NCI-H748 (cell line): ENCODE measurements at regions not wholly inside any gene's neighbourhood (a gene's known extent, or its start where the extent isn't known, plus 50 kb on each side); places are given as distances from the start of the nearest gene placed in this dataset.
A peak's percentile ranks its signal among the peaks of the same experiment; 100 is the strongest.

Source experiments
- DNase-seq: peaks from one replicate; lab custom pipeline; 2025; ENCODE audit not compliant: unreplicated experiment; lab: John Stamatoyannopoulos, UW

GRCh38 chr21:14734833-14735232, 188.7 kb upstream of the SAMSN1 start:
- DNase-seq, result no peak

DNA sequence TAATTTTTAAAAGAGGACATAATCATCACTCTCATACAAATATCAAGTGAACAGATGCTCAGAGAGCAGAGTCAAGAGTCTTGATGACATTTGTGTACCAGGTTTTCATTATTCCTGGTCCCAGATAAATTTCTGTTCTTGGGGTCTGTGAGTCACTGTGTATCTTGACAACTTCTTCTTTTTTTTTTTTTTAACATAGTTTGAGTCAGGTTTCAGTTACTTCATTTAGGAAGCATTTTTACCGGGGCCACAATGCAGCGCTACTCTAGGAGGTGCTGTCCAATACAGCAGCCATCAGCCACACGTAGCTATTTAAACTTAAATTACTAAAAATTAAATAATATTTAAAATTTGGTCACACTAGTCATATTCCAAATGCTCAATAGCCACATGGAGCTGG, 188.1 kb upstream of the SAMSN1 start:
- no peak for DNase-seq

DNA sequence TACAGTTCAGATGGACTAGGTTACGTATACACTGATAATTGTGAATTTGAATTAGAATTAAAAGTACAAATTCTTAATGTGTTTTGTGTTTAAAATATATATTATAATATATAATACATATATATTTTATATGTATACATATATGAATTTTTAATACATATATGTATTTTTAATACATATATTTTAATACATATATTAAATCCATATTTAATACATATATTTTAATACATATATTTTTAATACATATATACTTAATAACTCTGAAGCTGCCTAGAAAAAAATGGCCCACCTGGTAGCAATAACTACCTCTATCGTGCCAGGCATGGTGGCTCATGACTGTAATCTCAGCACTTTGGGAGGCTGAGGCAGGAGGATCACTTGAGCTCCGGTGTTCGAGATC, 179.1 kb upstream of the SAMSN1 start:
- DNase-seq, result no peak

DNA sequence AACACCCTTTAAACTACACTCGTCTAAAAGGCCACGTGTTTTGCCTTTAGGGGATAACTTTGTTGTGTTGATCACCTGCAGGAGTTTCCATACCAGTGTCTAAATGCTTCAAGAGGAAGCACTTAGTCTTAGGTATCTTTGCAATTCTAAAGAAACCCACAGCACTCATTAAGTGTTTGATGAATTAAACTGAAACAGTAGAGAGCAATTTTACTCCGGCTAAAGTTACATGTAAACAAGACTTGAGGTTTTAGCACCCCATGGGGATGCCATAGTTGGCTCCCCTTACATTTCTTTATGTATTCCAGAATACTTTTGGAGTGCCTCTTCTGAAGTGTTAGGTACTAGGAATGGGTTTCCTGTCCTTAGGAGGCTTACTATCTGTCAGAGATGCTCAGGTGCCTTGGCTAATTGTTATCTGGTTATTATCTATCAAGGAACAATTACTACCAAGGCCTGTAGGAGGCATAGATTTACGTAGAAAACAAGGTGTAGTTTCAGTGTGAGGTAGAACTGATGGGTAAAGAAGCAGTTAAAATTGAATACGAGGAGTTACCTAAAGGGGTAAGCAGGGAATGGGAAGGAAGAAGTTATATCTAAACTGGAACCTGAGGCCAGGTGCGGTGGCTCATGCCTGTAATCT, 176.8 kb upstream of the SAMSN1 start:
- DNase-seq, result no peak

DNA sequence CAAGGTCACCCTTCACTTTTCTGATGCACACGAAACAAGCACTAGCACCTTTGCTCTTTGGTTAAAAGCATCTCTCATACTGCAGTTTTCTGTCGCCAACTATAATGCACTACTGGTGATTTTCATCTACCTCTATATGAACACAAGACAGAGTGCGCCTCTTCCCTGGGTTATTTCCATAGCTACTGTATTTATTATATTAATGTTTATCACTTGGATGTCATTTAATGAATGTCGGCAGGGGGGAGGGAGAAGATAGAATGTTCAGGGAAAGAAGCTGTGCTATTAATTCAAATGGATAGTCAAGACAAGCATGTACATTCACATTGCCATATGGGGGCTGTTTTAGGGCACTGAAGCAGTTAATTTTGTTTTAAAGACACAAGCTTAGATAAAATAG, 174.1 kb upstream of the SAMSN1 start:
- DNase-seq, result no peak

DNA sequence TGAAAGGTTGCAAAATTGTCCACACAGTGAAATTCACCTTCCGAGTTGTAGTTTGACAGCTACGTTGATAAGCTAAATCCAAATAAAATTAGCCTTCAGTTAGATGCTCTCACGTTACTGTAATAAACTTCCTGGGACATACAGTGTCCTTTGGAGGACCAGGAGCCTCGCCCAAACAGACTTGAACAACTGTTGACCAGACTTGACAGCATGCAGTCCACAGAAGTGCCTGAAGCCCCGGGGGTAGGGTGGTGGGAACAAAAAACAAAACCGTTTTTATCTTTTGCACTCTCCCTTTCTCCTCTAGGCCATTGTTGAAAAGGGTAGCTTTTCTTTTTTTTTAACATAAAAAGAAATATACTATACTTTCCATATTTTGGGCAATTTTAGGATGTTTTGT, 172.8 kb upstream of the SAMSN1 start:
- no peak for DNase-seq

DNA sequence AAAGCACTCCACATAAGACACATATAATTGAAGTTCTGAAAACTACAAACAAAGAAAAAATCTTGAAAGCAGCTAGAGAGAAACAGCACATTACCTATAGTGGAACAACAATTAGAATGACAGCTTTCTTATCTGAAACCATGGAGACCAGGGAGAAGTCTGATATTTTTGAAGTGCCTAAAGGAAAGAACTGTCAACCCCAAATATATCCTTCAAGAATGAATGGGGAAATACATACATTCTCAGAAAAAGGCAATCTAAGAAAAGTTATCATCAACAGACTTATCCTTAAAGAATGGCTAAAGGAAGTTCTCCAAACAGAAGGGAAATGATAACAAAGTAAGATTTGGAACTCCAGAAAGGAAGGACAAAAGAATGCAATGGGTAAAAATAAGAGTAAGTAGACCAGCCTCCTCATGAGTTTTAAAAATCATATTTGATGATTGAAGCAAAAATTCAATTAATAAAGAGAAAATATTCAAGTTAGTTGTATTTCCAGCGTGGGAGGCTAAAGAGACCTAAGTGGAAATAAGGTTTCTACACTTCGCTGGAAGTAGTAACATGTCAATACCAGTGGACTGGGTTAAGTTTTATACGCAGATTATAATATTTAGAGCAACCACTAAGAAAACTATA, 170.8 kb upstream of the SAMSN1 start:
- no peak for DNase-seq

- DNase-seq, result no peak
These were observed 167.0 kb upstream of the SAMSN1 start for GRCh38 chr21:14713109-14713508.

DNA sequence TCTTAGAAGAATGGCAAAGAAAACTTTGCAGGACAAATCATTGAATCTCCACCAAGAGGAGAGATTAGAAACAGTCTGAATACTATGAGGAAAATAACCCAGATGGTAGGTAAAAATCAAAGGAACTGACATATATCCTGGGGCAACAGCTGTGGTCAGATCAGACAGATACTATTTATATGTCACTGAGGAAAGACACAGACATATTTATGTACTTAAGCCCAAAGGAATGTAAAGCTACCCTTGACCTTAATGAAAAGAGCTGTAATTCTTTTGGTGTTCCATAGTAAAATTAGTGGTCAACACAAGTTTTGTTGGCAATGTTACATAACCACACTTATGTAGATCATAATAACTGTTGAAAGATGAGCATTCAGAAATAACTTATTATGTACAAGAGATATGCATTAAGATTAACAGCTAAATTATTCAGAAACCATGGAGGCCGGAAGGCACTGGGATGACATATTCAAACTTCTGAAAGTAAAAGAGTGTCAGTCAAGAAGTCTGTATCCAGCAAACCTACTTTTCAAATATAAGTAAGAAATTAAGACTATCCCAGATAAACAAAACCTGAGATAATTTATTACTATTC, 166.1 kb upstream of the SAMSN1 start:
- no peak for DNase-seq

DNA sequence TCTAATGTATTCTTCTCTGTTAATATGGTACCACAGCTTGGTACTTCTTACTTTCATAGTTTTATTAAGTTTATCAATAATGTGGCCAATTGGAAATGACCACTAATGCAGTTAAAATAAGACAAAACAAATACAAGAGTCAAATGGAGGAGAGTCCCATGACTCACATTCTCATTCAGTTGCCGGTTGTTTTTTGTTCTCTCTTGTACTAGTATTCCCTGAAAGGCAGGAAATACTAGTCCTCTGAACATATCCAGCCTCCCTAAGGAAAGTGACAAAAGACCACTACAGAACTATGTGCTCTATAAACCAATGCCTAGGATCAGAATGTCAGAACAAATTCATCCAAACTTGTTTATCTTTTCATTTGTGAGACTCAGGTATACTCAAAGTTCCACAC, 165.2 kb upstream of the SAMSN1 start:
- no peak for DNase-seq

DNA sequence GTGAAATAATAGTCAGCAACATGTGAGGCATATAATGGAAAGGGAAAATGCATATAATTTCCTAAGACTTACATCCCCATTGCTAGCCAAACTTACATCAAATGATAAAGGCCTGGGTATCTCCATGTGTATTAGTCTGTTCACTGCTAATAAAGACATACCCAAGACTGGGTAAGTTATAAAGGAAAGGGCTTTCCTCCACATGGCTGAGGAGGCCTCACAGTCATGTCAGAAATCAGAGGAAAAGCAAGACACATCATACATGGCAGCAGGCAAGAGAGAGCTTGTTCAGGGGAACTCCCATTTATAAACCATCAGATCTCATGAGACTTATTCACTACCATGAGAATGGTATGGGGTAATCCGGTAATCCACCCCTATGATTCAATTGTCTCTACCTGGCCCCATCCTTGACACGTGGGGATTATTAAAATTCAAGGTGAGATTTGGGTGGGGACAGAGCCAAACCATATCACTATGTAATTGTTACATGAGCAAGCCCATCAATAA, 161.5 kb upstream of the SAMSN1 start:
- DNase-seq, result no peak

DNA sequence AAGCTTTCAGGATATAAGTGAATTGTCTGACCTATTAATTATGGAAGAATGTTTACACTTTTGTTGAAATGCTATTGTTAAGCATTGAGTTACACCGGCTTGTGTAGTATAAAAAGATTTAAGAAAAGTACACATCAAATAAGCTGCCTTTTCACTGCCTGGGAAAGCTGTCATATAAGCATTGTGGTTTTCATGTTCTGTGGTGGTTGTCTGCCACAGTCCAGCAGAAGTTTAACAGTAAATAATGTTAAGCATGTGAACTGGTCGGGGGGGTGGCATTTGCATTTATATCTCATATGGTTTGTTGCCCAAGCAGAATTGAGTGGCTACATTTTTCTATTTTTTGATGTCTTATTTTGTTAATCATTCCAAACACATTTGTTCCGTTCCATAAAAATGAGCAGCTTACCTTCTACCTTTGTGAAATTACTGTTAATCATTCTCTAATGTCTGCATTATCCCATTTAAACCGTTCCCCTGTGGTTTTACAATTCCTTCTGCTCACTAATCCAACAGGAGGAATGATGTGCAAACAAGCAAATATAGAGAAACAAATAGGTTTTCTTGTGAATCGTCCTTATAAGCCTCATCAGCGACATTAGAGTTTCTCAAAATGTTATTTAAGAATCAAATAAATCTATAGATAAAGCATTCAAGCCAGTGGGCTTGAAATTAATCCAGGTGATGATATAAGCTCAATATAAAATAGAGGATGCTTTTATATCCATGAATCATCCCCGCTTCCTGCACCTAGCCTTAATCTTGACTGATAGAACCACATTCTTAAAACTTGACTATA, 160.8 kb upstream of the SAMSN1 start:
- no peak for DNase-seq

GRCh38 chr21:14699433-14700407, 153.6 kb upstream of the SAMSN1 start:
- DNase-seq, result no peak

DNA sequence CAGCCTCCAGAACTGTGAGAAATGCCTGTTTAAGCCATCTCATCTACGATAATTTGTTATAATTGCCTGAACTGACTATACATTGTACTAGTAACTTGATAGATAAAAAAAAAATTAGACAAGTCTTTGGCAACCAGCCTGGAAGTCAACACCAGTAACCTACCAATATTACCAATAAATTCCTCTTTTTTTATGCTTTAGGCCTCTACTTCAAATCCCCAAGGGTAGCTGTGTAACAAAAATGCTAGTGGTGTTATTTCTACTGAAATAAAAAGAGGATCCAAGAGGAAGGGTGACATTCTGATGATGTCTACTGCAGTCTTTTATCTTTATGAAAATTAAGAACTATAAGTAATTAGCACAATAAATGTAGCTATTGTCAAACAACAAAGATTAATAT, 151.7 kb upstream of the SAMSN1 start:
- no peak for DNase-seq

GRCh38 chr21:14694817-14695216, 148.7 kb upstream of the SAMSN1 start:
- no peak for DNase-seq

DNA sequence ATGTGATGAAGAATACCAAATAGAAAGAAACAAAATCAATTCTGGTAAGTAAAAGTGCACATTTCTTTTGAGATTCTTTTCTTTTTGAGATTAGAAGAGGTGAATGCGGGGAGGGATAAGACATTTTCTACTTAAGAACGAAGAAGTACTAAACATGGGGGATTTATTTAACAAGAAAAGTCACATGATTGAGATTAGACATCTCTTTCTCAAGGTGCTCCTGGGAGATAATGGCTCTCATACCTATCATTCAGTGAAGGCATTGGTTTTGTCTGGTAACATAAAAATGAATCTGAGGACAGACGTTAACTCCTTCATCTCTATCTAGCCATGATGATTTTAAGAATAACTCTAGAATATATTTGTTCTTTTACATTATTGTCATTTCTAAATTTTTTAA, 147.9 kb upstream of the SAMSN1 start:
- DNase-seq, result no peak

GRCh38 chr21:14691914-14692313, 145.8 kb upstream of the SAMSN1 start:
- DNase-seq, result peak; percentile 19

GRCh38 chr21:14690886-14691285, 144.8 kb upstream of the SAMSN1 start:
- DNase-seq, result no peak

DNA sequence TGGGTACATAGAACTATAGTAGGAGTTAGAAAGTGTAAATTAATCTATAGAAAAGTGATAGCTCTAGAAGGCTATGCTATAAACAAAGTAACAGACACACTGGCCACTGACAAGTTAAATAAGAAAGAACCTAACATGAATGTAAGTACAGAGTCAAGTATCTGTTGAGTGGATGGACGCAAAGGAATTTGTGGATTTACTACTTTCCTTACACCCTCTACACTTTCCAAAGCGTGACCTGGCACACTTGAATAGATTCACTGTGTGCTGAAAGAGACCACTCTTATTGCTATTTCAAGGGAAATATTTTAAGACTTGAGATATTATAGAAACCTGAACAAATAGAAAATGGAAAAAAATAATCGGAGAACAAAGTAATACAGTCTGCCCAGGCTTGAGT, 142.8 kb upstream of the SAMSN1 start:
- no peak for DNase-seq

DNA sequence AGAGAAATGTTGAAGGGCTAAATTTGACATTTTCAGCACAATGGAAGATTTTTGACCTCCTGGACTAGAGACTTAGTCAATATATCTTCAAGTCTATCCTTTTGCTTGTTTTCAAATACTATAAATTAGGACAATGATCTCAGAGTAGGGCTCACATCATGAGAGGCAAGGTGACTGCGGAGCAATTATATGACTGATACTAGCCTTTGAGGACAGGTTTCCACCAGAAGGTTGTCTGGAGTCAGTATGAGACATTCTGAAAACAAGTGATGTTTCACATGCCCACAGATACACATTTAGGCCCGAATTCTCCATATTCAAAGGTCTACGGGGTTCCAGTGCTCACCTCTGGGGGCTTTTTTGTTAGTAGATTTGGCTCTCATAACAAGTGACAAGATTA, 142.3 kb upstream of the SAMSN1 start:
- DNase-seq, result no peak

GRCh38 chr21:14687268-14687625, 141.1 kb upstream of the SAMSN1 start:
- DNase-seq, result no peak
